HUDEP-2 (cell line): ENCODE measurements at regions not wholly inside any gene's neighbourhood (a gene's known extent, or its start where the extent isn't known, plus 50 kb on each side); places are given as distances from the start of the nearest gene placed in this dataset.
A peak's percentile ranks its signal among the peaks of the same experiment; 100 is the strongest.

Experiments used
- DNase-seq, 76 experiments: peaks; one replicate each; lab custom pipeline; 2025; ENCODE audit not compliant: unreplicated experiment in 76 of 76; lab: John Stamatoyannopoulos, UW

DNA sequence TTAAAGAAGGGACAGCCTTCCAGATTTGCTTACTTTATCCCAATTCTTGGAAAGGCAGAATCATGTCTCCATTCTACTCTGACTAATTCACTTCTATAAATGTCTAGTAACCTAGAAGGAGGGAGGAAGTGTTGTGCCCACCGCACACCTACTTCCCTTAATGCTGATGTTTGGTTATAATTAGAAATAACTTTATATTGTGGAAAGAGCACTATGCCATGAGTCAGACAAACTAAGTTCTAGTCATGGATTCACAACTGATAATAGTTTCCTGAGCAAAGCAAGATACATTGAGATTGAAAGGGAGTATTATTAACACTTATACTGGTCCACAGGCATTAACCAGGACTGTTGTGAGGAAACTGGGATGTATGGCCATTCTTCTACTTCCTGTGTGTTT lies 345.9 kb upstream of the RPS23 start:
- DNase-seq = no peak

DNA sequence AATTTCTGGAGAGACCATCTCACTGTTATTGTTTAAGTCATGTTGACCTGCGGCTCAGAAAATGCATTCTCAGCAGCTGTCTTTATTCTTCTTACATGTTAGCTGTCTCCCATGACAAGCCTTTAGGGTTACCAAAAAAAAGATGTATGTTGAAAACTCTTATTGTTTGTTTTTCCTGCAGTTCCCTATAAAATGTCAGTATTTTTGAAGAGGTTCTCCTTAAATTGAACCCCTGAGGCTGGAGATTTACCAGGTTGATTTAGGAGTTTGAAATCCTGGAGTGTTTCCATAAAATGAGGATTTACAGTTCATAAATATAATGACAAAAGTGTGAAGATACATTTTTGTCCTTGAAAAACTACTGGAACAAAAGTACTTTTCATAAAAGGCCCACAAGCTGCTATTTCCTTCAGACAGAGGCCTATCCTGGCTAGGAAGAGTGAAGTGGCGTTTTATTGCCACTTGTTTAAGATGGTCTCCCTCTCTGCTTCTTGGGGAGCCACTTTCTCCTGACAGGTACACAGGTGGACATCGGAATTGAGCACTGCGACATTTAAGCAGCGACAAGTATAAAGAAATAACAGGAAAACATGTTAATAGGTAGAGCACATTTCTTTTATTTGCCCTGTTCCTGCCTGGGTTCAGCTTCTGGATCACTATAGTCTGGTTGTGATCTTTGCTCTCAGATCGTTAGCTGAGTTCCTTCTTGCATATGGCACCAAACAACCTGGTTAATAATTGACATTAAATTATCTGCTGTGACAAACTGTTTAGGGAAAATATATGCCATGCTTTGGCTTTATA lies 344.8 kb upstream of the RPS23 start:
- DNase-seq = no peak

GRCh38 chr5:82622205-82622604 lies 344.1 kb upstream of the RPS23 start:
- DNase-seq = no peak

DNA sequence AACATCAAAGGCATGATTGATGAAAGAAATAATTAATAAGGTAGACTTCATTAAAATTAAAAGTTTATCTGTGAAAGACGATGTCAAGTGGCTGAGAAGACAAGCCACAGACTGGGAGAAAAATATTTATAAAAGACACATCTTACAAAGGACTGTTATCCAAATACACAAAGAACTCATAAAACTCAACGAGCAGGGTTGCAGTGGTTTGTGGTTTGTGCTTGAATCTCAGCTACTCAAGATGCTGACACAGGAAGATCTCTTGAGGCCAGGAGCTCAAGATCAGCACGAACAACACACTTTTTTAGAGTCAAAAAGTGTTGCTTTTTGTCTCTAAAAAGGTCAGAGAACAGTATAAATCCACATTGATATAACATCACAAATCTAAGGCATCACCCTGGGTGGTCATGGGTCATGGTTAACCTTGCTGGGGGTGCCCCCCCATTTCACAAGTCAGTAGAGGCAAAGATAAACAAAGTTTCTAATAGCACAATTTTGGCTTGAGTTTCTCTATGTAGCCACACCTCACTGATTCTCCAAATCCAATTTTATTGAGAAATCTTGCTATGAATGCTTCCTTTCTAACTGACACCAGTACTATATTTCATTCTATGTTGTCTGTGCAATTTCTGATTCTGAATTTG lies 342.9 kb upstream of the RPS23 start:
- no peak for DNase-seq

DNA sequence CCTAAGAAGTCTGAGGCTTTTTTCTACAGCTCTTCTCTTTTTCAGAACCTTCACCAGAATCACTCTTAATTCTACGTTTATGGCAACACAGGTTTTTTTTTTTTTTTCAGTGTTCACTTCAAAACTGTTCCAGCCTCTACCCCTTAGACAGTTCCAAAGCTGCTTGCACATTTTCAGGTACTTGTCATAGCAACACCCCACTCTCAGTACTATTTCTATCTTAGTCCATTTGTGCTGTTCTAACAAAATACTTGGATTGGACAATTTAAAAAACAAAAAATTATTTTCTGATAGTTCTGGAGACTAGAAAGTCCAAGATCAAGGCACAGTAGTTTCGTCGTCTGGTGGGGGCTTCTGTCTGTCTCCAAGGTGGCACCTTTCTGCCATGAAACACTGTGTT lies 340.9 kb upstream of the RPS23 start:
- DNase-seq = no peak

DNA sequence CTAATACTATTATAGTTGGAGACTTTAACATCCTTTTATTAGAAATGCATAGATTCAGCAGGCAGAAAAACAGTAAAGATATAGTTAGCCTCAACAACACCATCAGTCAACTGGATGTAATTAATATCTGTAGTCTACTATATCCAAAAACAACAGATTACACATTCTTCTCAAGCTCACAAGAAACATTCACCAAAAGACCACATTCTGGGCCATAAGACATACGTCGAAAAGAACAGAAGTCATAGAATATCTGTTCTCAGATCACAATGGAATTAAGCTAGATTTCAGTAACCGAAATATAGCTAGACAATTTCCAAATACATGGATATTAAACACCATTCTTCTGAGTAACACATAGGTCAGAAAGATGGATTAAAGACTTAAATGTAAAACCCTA lies 336.6 kb upstream of the RPS23 start:
- no peak for DNase-seq

DNA sequence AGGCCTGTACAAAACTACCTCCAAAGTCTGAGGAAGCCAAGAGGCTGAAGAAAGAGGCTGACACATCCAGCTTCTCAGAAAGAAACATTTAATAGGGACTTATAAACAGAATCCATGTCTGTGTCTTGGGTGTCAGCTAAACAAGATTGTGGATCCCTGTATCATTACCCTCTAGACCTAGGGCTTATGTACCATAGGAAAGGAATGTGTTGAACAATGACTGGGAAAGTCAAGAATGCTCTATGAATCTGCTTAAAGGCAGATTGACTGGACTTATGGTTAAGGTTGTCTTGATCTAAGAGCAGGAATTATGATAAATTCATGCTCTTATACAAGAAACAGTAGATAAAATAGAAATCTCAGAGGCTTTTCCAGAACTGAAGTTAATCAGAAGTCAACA lies 335.7 kb upstream of the RPS23 start:
- no peak for DNase-seq

- DNase-seq = no peak
Observed at GRCh38 chr5:82610686-82611085, 332.5 kb upstream of the RPS23 start.

DNA sequence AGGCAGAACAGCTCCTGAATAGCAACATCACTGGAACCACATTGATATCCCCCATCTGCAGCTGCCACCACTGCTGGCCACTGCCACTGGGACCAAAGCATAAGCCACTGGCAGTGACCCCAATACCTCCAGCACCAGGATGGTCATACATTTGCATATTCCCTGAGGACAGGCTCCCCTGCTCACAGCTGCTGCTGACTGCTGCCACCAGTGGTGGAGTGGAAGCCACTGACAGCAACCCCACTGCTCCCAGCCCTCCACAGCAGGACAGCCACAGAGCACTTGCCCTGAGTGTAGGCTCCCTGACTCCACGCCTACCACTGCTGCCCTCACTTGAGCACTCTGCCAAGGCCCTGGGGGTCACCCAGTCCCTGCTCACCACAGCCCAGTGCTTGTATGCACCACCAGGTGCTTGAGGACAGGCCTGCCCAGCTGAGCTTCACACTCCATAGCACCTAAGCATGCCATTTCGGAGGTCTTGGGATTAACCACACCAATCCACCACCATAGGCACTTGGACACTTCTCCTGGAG lies 327.4 kb upstream of the RPS23 start:
- no peak for DNase-seq

GRCh38 chr5:82603033-82603987 lies 325.2 kb upstream of the RPS23 start:
- no peak for DNase-seq

DNA sequence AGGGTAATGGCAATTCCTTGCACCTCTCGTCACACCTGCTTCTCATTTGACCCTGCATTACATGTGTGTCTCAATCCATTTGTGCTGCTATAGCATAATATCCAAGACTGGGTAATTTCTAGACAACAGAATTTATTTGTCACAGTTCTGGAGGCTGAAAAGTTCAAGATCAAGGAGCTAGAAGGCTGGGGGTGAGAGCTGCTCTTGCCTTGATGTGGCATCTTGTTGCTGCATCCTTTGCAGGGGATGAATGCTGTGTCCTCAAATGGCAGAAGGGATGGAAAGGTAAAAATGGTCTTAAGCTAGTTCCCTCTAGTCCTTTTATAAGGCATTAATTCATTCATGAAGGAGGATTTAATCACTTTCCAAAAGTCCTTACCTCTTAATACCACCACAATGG lies 323.7 kb upstream of the RPS23 start:
- DNase-seq = no peak

GRCh38 chr5:82601077-82601476 lies 322.9 kb upstream of the RPS23 start:
- no peak for DNase-seq

GRCh38 chr5:82599692-82600091 lies 321.5 kb upstream of the RPS23 start:
- no peak for DNase-seq

GRCh38 chr5:82599030-82599429 lies 320.9 kb upstream of the RPS23 start:
- DNase-seq = no peak

GRCh38 chr5:82597437-82597836 lies 319.3 kb upstream of the RPS23 start:
- DNase-seq = peak in 1 of 76 experiments; percentile 3

GRCh38 chr5:82596451-82596850 lies 318.3 kb upstream of the RPS23 start:
- no peak for DNase-seq

DNA sequence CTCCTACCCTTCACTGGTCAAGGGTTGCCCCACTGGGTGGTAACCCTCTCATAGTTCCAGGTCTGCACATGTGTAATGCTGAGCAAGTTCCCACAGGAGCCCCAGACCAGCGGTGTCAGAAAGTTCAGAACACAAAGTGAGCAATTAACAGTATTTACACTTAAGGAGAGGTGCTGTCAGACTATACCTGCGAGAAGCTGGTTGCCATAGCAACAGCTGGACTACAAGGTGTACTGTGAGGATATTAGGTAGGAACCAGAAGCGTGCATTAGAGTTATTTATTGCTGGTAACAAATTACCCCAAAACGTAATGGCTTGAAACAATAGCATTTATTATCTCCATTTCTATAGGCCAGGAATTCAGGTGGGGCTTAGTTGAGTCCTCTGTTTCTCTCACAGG lies 317.0 kb upstream of the RPS23 start:
- DNase-seq = no peak

- DNase-seq = no peak
Observed at GRCh38 chr5:82594097-82594496, 315.9 kb upstream of the RPS23 start.

- DNase-seq = no peak
Observed at GRCh38 chr5:82593481-82593880, 315.3 kb upstream of the RPS23 start.

GRCh38 chr5:82591021-82591515 lies 312.9 kb upstream of the RPS23 start:
- DNase-seq = no peak

GRCh38 chr5:82590112-82590511 lies 312.0 kb upstream of the RPS23 start:
- DNase-seq = no peak
